ENCODE measurements at regions not wholly inside any gene's neighbourhood (a gene's known extent, or its start where the extent isn't known, plus 50 kb on each side); places are given as distances from the start of the nearest gene placed in this dataset.

GRCh38 chr11:95595973-95596489 is 193.6 kb downstream of the FAM76B start:
- TF ChIP-seq CTCF (IDR thresholded peaks at IDR 0.05) (no peak), E2F4 (CRISPR knock-in tag; IDR thresholded peaks at IDR 0.05; ENCODE audit: borderline replicate concordance, low read depth) (no peak), MAX (CRISPR knock-in tag; IDR thresholded peaks at IDR 0.05) (no peak), ATF2 (CRISPR knock-in tag; IDR thresholded peaks at IDR 0.05; ENCODE audit: borderline replicate concordance, low read depth) (no peak), TCF7 (CRISPR knock-in tag; IDR thresholded peaks at IDR 0.05; ENCODE audit: low read depth) (no peak), TP53 (CRISPR knock-in tag; IDR thresholded peaks at IDR 0.05) (no peak), USF2 (CRISPR knock-in tag; IDR thresholded peaks at IDR 0.05) (no peak), ZNF138 (CRISPR knock-in tag; conservative IDR thresholded peaks at IDR 0.05) (no peak), CDX4 (CRISPR knock-in tag; IDR thresholded peaks at IDR 0.05; ENCODE audit: borderline replicate concordance) (no peak)
- TF ChIP-seq, protein P1, sequence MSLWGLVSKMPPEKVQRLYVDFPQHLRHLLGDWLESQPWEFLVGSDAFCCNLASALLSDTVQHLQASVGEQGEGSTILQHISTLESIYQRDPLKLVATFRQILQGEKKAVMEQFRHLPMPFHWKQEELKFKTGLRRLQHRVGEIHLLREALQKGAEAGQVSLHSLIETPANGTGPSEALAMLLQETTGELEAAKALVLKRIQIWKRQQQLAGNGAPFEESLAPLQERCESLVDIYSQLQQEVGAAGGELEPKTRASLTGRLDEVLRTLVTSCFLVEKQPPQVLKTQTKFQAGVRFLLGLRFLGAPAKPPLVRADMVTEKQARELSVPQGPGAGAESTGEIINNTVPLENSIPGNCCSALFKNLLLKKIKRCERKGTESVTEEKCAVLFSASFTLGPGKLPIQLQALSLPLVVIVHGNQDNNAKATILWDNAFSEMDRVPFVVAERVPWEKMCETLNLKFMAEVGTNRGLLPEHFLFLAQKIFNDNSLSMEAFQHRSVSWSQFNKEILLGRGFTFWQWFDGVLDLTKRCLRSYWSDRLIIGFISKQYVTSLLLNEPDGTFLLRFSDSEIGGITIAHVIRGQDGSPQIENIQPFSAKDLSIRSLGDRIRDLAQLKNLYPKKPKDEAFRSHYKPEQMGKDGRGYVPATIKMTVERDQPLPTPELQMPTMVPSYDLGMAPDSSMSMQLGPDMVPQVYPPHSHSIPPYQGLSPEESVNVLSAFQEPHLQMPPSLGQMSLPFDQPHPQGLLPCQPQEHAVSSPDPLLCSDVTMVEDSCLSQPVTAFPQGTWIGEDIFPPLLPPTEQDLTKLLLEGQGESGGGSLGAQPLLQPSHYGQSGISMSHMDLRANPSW (CRISPR knock-in tag; conservative IDR thresholded peaks at IDR 0.05; ENCODE audit: low read depth) = no peak

All from WTC11 (cell line).